ENCODE measurements at regions not wholly inside any gene's neighbourhood (a gene's known extent, or its start where the extent isn't known, plus 50 kb on each side); places are given as distances from the start of the nearest gene placed in this dataset.
A peak's percentile ranks its signal among the peaks of the same experiment; 100 is the strongest.

GRCh38 chr6:27672113-27672799, 199.4 kb upstream of the ZNF184 start (continued):
- TF ChIP-seq ZNF598 (CRISPR knock-in tag; IDR thresholded peaks at IDR 0.05; ENCODE audit: borderline replicate concordance) (no peak), ZNF253 (CRISPR knock-in tag; IDR thresholded peaks at IDR 0.05; ENCODE audit: borderline replicate concordance) (no peak), JUNB (CRISPR knock-in tag; IDR thresholded peaks at IDR 0.05; ENCODE audit: borderline replicate concordance) (no peak; the same call in 1 of the 2 replicates), SNAPC2 (CRISPR knock-in tag; IDR thresholded peaks at IDR 0.05) (0 out of 2 replicates have a peak, but pooled peaks have one; percentile 48), TEF (CRISPR knock-in tag; IDR thresholded peaks at IDR 0.05) (no peak), HINFP (CRISPR knock-in tag; IDR thresholded peaks at IDR 0.05; ENCODE audit: low read depth) (no peak), SKI (IDR thresholded peaks at IDR 0.05; ENCODE audit: partially characterized antibody) (no peak), MAZ (IDR thresholded peaks at IDR 0.05; ENCODE audit: borderline replicate concordance, low read depth, low read length) (no peak), MAZ (CRISPR knock-in tag; IDR thresholded peaks at IDR 0.05; ENCODE audit: low read depth) (no peak; the same call in 1 of the 2 replicates), DNMT3B (CRISPR knock-in tag; conservative IDR thresholded peaks at IDR 0.05) (peak; percentile 93), SMARCE1 (IDR thresholded peaks at IDR 0.05; ENCODE audit: borderline replicate concordance) (no peak), HNRNPUL1 (IDR thresholded peaks at IDR 0.05; ENCODE audit: low read depth, low read length) (no peak), SRF (IDR thresholded peaks at IDR 0.05; ENCODE audit: low read depth, low read length) (no peak), ZNF441 (CRISPR knock-in tag; IDR thresholded peaks at IDR 0.05; ENCODE audit: borderline replicate concordance) (peak; percentile 70), ETV5 (CRISPR knock-in tag; IDR thresholded peaks at IDR 0.05; ENCODE audit: borderline replicate concordance) (peak; percentile 21; the same call in 1 of the 2 replicates), E2F5 (CRISPR knock-in tag; conservative IDR thresholded peaks at IDR 0.05) (no peak), ZNF232 (CRISPR knock-in tag; IDR thresholded peaks at IDR 0.05; ENCODE audit: borderline replicate concordance) (peak; percentile 68; the same call in 1 of the 2 replicates), TCF7 (IDR thresholded peaks at IDR 0.05; ENCODE audit: low read depth) (no peak), KLF15 (CRISPR knock-in tag; IDR thresholded peaks at IDR 0.05; ENCODE audit: borderline replicate concordance) (no peak), GATAD1 (CRISPR knock-in tag; IDR thresholded peaks at IDR 0.05) (peak; percentile 59; the same call in 1 of the 2 replicates), ZNF543 (CRISPR knock-in tag; IDR thresholded peaks at IDR 0.05) (no peak)
- TF ChIP-seq, protein P1, sequence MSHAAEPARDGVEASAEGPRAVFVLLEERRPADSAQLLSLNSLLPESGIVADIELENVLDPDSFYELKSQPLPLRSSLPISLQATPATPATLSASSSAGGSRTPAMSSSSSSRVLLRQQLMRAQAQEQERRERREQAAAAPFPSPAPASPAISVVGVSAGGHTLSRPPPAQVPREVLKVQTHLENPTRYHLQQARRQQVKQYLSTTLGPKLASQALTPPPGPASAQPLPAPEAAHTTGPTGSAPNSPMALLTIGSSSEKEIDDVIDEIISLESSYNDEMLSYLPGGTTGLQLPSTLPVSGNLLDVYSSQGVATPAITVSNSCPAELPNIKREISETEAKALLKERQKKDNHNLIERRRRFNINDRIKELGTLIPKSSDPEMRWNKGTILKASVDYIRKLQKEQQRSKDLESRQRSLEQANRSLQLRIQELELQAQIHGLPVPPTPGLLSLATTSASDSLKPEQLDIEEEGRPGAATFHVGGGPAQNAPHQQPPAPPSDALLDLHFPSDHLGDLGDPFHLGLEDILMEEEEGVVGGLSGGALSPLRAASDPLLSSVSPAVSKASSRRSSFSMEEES (CRISPR knock-in tag; IDR thresholded peaks at IDR 0.05), result 0 out of 2 replicates have a peak, but pooled peaks have one; percentile 14
- TF ChIP-seq, protein P2, sequence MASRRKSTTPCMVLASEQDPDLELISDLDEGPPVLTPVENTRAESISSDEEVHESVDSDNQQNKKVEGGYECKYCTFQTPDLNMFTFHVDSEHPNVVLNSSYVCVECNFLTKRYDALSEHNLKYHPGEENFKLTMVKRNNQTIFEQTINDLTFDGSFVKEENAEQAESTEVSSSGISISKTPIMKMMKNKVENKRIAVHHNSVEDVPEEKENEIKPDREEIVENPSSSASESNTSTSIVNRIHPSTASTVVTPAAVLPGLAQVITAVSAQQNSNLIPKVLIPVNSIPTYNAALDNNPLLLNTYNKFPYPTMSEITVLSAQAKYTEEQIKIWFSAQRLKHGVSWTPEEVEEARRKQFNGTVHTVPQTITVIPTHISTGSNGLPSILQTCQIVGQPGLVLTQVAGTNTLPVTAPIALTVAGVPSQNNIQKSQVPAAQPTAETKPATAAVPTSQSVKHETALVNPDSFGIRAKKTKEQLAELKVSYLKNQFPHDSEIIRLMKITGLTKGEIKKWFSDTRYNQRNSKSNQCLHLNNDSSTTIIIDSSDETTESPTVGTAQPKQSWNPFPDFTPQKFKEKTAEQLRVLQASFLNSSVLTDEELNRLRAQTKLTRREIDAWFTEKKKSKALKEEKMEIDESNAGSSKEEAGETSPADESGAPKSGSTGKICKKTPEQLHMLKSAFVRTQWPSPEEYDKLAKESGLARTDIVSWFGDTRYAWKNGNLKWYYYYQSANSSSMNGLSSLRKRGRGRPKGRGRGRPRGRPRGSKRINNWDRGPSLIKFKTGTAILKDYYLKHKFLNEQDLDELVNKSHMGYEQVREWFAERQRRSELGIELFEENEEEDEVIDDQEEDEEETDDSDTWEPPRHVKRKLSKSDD (CRISPR knock-in tag; IDR thresholded peaks at IDR 0.05; ENCODE audit: low read depth), result no peak

All from HepG2 (cell line).